ENCODE measurements at regions not wholly inside any gene's neighbourhood (a gene's known extent, or its start where the extent isn't known, plus 50 kb on each side); places are given as distances from the start of the nearest gene placed in this dataset.
"Not testable (repeated sequence)": the region's sequence is repeated elsewhere in the genome, so short reads cannot be mapped to it uniquely, and the experiment has no call there.

- DNase-seq (ENCODE audit: low read depth) = no peak
These were observed 51.2 kb upstream of the MEX3C start for GRCh38 chr18:51248685-51249084.

GRCh38 chr18:51250006-51250405, 52.5 kb upstream of the MEX3C start:
- DNase-seq (ENCODE audit: low read depth) = no peak

- no peak for DNase-seq (ENCODE audit: low read depth)
These were observed 53.1 kb upstream of the MEX3C start for GRCh38 chr18:51250458-51251024.

GRCh38 chr18:51251625-51252024, 54.1 kb upstream of the MEX3C start:
- DNase-seq (ENCODE audit: low read depth) = no peak

- DNase-seq (ENCODE audit: low read depth) = no peak
These were observed 56.0 kb upstream of the MEX3C start for GRCh38 chr18:51253476-51253875.

GRCh38 chr18:51255693-51256092, 58.2 kb upstream of the MEX3C start:
- peak; percentile 3 for DNase-seq (ENCODE audit: low read depth)

GRCh38 chr18:51257150-51257549, 59.7 kb upstream of the MEX3C start:
- DNase-seq (ENCODE audit: low read depth) = no peak

GRCh38 chr18:51260118-51260517, 62.6 kb upstream of the MEX3C start:
- no peak for DNase-seq (ENCODE audit: low read depth)

GRCh38 chr18:51266077-51266476, 68.6 kb upstream of the MEX3C start:
- DNase-seq (ENCODE audit: low read depth) = not testable (repeated sequence)

- DNase-seq (ENCODE audit: low read depth) = no peak
These were observed 69.3 kb upstream of the MEX3C start for GRCh38 chr18:51266773-51267172.

GRCh38 chr18:51273437-51273836, 76.0 kb upstream of the MEX3C start:
- DNase-seq (ENCODE audit: low read depth) = no peak

- DNase-seq (ENCODE audit: low read depth) = peak; percentile 15
These were observed 78.4 kb upstream of the MEX3C start for GRCh38 chr18:51275712-51276476.

GRCh38 chr18:51278045-51278649, 80.7 kb upstream of the MEX3C start:
- no peak for DNase-seq (ENCODE audit: low read depth)

- no peak for DNase-seq (ENCODE audit: low read depth)
These were observed 82.0 kb upstream of the MEX3C start for GRCh38 chr18:51279367-51279984.

GRCh38 chr18:51287818-51288508, 90.5 kb upstream of the MEX3C start:
- no peak for DNase-seq (ENCODE audit: low read depth)

GRCh38 chr18:51288582-51288981, 91.1 kb upstream of the MEX3C start:
- no peak for DNase-seq (ENCODE audit: low read depth)

GRCh38 chr18:51290860-51291259, 93.4 kb upstream of the MEX3C start:
- no peak for DNase-seq (ENCODE audit: low read depth)

- DNase-seq (ENCODE audit: low read depth) = no peak
These were observed 103.4 kb upstream of the MEX3C start for GRCh38 chr18:51300912-51301311.

- no peak for DNase-seq (ENCODE audit: low read depth)
These were observed 103.9 kb upstream of the MEX3C start for GRCh38 chr18:51301376-51301775.

- DNase-seq (ENCODE audit: low read depth) = no peak
These were observed 119.2 kb upstream of the MEX3C start for GRCh38 chr18:51316677-51317076.

- no peak for DNase-seq (ENCODE audit: low read depth)
These were observed 124.2 kb upstream of the MEX3C start for GRCh38 chr18:51321696-51322095.

GRCh38 chr18:51323961-51324360, 126.5 kb upstream of the MEX3C start:
- DNase-seq (ENCODE audit: low read depth) = no peak

All from iris pigment epithelial cell (primary cell).